ENCODE measurements at regions not wholly inside any gene's neighbourhood (a gene's known extent, or its start where the extent isn't known, plus 50 kb on each side); places are given as distances from the start of the nearest gene placed in this dataset.

- TF ChIP-seq HNF4G (IDR thresholded peaks at IDR 0.05): no peak
- TF ChIP-seq, protein P1, sequence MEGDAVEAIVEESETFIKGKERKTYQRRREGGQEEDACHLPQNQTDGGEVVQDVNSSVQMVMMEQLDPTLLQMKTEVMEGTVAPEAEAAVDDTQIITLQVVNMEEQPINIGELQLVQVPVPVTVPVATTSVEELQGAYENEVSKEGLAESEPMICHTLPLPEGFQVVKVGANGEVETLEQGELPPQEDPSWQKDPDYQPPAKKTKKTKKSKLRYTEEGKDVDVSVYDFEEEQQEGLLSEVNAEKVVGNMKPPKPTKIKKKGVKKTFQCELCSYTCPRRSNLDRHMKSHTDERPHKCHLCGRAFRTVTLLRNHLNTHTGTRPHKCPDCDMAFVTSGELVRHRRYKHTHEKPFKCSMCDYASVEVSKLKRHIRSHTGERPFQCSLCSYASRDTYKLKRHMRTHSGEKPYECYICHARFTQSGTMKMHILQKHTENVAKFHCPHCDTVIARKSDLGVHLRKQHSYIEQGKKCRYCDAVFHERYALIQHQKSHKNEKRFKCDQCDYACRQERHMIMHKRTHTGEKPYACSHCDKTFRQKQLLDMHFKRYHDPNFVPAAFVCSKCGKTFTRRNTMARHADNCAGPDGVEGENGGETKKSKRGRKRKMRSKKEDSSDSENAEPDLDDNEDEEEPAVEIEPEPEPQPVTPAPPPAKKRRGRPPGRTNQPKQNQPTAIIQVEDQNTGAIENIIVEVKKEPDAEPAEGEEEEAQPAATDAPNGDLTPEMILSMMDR (IDR thresholded peaks at IDR 0.05; ENCODE audit: low read depth, low read length, missing input control): no peak
- TF ChIP-seq RAD21 (IDR thresholded peaks at IDR 0.05): peak in 1 of 2 donors; percentile 4
- TF ChIP-seq NR2F2 (IDR thresholded peaks at IDR 0.05): no peak
- TF ChIP-seq, protein P2, sequence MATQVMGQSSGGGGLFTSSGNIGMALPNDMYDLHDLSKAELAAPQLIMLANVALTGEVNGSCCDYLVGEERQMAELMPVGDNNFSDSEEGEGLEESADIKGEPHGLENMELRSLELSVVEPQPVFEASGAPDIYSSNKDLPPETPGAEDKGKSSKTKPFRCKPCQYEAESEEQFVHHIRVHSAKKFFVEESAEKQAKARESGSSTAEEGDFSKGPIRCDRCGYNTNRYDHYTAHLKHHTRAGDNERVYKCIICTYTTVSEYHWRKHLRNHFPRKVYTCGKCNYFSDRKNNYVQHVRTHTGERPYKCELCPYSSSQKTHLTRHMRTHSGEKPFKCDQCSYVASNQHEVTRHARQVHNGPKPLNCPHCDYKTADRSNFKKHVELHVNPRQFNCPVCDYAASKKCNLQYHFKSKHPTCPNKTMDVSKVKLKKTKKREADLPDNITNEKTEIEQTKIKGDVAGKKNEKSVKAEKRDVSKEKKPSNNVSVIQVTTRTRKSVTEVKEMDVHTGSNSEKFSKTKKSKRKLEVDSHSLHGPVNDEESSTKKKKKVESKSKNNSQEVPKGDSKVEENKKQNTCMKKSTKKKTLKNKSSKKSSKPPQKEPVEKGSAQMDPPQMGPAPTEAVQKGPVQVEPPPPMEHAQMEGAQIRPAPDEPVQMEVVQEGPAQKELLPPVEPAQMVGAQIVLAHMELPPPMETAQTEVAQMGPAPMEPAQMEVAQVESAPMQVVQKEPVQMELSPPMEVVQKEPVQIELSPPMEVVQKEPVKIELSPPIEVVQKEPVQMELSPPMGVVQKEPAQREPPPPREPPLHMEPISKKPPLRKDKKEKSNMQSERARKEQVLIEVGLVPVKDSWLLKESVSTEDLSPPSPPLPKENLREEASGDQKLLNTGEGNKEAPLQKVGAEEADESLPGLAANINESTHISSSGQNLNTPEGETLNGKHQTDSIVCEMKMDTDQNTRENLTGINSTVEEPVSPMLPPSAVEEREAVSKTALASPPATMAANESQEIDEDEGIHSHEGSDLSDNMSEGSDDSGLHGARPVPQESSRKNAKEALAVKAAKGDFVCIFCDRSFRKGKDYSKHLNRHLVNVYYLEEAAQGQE (IDR thresholded peaks at IDR 0.05): no peak
- TF ChIP-seq, protein P3, sequence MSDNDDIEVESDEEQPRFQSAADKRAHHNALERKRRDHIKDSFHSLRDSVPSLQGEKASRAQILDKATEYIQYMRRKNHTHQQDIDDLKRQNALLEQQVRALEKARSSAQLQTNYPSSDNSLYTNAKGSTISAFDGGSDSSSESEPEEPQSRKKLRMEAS (IDR thresholded peaks at IDR 0.05): no peak
- TF ChIP-seq TAF1 (conservative IDR thresholded peaks at IDR 0.05): no peak
Measured at GRCh38 chr9:109708451-109708945, 71.5 kb upstream of the PALM2AKAP2 start.

All from liver (tissue), 3 donors.